ENCODE measurements at regions not wholly inside any gene's neighbourhood (a gene's known extent, or its start where the extent isn't known, plus 50 kb on each side); places are given as distances from the start of the nearest gene placed in this dataset.

DNA sequence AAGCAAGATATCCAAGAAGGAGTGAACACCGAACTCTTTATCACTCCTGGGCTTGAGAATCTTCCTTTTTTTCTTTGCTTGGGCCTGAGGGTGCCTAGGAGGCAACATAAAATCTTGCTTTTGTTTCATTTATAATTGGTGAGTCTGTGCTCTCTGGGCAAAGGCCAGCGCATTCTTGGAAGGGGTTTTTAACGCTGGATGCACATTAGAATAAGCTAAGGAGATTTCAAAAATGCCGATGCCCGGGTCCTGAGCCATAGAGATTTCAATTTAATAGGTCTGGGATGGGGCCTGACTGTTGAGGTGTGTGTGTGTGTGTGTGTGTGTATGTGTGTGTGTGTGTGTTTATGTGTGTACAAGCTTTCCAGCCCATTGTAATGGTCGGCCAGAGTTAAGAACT, 62.0 kb upstream of the SORCS3 start:
- TF ChIP-seq CTCF (IDR thresholded peaks at IDR 0.05) (no peak), POLR2A (IDR thresholded peaks at IDR 0.05) (no peak)

Measured in testis (tissue), 2 donors.